A172 (cell line): ENCODE measurements at regions not wholly inside any gene's neighbourhood (a gene's known extent, or its start where the extent isn't known, plus 50 kb on each side); places are given as distances from the start of the nearest gene placed in this dataset.
"Not testable (repeated sequence)": the region's sequence is repeated elsewhere in the genome, so short reads cannot be mapped to it uniquely, and the experiment has no call there.

Experiments used
- DNase-seq: peaks from one replicate; pipeline ENCODE4 v3.0.0-alpha.2; 2015; ENCODE audit warnings: low spot score

DNA sequence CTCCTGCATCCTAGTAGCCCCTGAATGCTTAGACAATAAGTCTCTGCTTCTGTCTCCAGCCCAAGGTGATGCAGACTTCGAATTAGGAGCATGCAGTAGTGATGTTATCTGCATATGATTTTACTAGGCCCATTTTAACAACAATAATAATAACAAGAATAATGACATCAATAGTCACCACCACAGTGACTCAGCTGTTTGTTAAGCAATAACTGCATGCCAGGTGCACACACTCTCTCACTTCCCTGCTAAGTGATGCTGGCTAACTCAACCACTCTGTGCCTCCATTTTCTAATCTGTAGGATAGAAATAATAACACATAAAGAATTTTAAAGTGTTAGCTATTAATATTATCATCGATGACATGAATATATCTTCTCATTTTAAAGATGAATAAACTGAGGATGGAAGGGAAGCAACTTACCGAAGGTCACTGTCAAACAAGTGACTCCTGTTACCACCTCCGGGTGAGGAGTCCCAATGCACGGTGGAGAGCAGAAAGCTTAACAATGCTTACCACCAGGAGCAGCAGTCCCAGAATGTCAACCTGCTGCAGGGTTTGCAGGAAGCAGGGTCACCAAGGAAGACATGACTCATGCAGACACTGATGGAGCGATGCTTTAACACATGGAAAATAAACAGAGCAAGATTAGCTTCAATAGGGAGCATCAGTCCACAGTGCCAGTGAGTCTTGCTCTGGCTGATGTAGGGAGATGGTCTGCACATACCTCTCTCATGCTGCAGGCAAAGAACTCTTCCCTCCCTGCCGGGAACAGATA lies 290.2 kb downstream of the SPATA17 start:
- peak; percentile 77 for DNase-seq

DNA sequence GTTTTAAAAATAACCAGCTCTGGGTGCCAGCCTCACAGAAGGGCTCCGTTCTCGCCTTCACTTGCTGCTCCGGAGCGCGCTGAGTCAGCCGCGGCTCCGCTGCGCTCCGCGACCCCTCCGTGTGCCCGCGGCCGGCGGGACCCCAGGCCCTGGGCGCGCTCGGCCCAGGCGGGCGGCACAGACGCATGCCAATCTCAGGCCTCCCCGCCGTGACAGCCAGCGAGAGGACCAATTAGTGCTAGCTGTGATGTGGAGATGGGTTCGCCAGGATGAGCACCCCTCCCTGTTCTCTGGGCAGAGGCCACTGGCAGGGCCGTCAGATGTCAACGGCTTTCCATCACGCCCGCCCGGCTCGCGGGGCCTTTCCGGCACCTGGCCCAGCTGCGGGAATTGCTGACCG lies 293.8 kb downstream of the SPATA17 start:
- no peak for DNase-seq

DNA sequence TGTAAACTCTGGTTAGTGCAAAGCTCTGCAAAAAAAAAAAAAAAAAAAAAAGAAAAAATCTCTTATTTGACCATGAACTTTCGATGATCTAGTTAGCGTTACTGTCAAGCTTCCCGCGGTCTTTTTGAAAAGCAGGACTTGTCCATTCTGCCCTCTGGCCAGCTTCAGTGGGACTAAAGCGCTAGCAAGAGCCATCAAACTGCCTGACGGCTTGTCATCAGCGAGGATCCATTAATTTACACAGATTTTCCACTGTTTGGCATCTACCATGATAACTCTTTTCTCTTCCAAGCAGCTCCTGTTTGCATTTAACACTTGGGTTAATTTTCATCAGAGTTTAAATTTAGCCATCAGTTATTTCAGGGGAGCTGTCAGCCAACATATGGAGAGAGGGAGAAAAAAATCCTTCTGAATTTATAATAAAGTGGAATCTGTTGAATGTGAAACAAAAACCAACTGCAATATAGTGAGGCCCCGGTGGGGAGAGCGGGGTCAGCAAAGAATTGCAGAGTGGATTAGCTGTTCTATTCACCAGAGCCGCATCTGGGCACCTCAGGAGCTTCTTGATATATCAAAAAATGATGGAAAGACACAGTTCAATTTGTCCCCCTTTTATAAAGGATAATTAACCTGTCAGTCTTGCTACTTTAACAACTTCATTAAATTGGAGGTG lies 298.2 kb downstream of the SPATA17 start:
- no peak for DNase-seq

DNA sequence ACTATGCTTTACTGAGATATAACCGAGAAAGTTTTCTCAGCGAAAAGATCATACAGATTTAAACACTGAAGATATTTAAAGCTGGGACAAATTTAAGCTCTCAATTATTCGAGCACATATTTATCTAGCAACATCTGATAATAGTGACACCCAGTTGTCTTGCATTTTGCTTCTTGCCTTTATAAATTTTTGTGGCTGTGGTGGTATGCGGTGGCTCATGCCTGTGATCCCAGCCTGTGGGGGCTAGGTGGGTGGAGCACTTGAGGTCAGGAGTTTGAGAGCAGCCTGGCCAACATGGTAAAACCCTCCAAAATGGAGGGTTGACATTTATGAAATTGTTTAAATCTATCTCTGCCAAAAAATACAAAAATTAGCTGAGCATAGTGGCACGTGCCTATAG lies 312.2 kb downstream of the SPATA17 start:
- DNase-seq: no peak

DNA sequence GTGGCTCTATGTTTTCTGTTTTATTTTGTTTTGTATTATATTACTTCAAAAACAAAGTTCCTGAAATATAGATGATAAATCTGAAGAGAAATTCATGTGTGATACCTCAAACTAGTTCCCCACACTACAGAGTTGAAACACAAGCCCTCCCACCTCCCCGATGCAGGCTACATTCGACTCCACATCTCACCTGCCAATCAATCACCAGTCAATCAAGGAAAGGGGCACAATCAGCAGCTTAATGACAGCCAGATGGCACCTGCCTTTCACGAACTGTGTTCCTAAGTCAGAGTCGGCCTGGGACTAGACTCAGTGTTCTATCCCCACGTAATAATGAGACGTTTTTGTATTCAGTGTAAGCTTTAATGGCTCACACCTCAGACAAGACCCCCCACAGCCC lies 313.4 kb downstream of the SPATA17 start:
- DNase-seq: no peak

DNA sequence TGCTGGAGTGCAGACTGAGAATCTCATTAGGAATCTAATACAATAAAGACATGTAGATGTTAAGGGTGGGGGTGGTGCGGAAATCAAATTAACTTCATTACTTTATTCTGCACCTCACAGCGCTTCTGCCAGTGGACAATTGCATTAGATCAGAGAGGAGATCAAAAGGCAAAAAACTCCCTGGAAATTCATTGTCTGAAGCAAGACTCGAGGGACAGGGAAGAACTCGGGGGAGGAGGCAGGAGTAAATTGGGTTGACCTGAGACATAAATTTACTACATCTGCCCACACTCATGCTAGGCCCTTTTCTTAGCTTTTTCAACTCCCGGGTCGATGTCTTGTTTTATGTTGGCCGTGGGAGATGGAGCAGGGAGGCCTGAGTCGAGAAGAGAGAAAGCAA lies 315.4 kb downstream of the SPATA17 start:
- no peak for DNase-seq

DNA sequence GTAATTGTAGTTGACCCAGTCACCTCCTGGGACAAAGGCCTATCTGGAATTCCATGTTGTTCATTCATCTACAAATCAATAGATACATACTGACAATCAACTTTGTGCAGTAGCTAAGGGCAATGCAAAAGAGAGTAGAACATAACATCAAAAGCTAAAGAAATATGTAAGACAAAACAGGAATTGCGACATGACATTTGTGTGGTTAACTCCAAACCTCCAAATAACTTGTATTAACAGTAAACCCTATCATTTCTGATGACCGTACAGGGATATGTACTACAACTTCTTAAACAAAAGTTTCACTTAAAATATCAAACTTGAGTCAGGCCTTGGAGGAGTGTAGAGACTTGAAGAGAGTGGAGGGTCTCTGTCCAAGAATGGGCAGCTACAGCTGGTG lies 317.6 kb downstream of the SPATA17 start:
- DNase-seq: no peak

DNA sequence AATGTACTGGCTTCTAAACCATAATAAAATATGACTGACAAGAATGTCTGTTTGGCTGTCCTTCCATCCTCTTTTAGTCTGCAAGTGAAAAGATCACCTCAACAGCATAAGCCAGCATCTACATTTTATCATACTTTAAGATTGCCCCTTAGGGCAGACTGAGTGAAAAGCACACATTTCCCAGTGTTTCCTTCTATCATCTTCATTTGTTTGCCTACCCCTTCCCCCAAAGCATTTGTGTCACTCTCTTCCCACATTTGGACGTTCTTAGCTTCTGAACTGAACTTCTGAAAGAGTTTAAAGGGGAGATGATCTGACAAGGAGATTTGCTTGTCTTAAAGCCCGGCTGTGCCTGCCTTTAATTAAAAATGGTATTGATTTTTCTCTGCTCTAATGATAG lies 322.2 kb downstream of the SPATA17 start:
- no peak for DNase-seq

DNA sequence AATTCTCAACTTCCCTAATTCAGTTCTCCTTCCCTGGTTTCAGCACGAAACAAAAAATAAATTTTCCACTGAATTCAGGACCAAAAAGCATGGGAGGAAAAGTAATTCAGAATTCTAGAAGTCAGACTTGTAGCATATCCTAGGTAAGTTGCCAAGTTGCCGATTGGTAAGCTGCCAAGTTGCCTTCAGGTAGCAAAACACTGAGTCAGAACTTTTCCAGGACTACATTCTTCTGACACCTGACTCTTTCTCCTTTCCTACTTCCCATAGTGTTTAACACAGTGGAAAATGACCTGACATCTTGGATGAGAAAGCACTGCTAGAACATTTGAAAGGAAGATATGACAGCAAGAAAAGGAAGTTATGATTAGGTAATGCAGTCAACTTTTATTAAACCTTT lies 322.8 kb downstream of the SPATA17 start:
- DNase-seq: no peak

DNA sequence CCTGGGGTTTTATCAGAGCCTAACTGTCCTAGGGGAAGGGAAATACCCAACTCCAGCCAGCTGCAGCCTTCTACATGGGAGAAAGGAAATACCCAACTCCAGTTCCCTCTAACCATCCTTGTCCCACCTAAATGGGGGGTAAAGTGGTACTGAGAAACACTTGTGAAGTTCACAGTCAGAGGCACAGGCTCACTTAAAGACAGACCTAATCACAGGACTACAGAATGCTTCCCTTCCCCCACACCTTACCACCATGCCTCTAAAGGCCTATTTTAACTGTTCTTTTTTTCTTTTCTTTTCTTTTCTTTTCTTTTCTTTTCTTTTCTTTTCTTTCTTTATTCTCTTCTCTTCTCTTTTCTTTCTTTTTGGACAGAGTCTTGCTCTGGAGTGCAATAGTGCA lies 324.6 kb downstream of the SPATA17 start:
- no peak for DNase-seq

DNA sequence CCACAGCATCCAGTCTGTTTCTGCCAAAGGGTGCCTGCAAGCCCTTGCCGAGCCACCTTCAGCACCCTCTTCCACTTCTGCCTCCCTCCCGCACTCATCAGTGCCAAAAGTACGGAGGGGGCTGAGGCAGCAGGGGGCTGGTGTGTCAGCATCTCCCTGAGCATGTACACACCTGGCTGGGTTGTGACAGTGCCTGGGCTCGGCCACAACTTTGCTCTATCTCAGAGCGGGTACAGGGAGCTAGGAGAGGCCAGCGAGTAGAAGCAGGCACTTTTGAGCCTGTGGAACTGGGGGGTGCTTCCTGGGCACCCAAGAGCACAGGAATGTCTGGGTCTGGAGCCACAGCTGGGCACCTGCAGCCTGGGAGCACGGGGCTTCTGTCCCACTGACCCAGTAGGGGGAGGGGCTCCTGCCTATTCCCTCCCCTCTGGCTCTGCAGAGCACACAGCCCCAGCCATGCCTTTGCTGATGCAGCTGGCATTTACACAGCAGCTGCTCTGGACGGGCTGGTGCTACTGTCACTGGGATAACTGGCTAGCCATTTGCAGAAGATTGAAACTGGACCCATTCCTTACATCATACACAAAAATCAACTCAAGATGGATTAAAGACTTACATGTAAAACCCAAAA lies 319.8 kb upstream of the RRP15 start:
- DNase-seq: no peak

DNA sequence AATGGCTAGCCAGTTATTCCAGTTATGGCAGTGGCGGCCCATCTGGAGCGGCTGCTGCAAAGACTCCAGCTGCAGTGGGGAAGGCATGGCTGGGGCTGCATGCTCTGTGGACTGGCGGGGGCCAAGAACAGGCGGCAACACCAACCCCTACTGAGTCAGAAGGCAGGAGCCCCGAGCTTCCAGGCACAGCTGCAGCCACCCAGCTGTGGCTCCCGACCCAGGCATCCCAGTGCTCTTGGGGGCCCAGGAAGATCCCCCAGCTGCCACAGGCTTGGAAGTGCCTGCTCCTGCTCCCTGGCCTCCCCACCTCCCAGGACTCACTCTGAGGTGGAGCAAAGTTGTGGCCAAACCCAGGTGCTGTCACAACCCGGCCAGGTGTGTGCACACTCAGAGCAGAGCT lies 317.0 kb upstream of the RRP15 start:
- DNase-seq: no peak

DNA sequence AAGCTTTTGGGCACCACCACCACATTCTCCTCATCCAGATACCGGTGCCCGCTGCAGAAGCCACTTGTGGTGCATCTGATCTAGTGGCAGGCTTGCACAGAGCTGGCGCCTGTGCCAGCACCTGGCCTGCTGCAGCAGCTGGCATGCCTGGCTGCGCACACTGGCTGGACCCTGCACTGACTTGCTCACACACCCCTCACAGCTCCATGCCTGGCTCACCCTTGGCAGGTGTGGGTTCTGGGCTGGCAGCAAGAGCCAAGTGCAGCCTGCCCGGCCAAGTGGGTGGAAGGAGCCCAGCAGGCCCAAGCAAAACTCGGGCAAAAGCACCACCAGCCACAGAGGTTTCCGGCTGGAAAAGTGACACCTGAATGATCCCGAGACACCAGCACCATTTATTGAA lies 315.7 kb upstream of the RRP15 start:
- no peak for DNase-seq

DNA sequence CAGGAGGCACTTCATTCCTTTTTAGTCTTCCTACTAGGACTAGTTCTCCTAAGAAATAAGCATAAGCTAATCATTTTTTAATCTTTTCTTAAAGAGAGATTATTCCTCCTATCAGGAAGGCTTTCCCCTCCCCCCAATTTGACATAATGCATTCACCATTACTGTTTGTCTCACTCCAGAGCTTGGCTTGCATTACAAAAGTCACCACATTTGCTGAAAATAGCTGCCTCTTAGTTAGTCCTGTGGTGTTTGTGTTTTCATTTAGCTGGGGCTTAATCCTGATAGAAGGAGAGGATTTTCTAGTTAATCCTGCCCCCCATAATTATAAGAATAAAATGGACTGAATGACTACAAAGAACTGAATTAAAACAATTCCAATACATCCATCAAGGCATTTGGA lies 307.1 kb upstream of the RRP15 start:
- DNase-seq: no peak

DNA sequence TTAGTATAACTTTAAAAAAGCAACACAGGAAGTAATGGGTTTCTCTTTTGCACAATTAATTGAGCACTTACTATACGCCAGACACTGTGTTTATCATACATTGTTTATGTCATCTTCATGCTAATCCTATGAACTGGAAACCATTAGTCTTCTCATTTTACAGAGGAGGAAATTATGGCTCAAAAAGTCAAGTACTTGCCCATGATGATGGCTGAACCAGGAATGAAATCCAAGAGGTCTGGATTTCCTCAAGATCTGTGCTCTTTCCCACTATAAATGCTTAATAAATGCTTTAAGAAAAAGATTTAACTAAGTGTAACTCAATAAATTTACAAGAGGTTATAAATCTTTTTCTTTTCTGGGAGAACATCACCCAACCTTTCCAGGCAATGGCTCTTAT lies 303.7 kb upstream of the RRP15 start:
- DNase-seq: no peak

DNA sequence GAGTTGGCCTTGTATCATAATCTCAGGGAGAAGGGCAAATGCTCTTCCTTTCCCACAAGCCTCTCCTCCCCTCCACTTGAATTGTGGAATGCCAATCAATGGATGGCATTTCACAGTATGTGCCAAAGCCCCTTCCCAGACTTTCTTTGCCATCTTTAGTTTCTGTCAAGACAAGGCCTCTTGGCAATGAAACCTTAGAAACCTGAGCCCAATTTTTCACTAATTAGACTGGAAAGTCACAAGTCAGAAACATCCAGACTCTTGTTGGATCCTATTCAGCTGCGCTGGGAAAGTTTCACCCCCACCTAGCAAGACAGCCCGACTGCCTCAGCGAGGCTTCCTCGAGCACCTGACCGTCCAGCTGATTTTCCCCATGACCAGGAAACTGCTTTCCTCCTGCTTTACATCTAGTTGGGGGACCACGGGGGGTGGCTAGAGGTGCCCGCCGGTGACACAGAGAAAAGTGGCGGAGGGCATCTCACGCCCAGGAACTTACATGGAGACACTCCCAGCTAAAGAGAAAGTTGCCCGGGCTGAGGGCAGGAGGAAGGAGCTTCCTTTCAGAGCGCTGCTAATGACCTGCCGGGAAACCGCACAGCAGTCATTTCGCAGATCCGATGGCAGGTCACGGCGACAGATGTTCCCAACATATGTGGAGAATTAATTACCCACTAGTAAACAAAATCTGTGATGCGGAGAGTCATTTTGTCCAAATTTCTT lies 302.6 kb upstream of the RRP15 start:
- DNase-seq: no peak

DNA sequence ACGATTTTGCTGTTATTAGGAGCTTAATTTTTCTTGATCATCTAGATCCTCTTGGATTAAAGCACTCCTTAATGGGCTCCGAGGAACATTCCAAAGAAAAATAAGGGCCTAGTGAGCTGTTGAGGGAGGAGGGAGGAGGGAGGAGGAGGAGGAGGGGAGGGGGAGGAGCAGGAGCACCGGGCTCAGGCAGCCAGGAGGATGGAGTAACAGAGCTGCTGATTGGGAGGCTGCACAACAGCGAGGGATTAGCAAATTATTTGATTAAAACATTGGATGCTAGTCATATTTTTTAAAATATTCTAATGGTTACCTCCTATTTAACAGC lies 302.1 kb upstream of the RRP15 start:
- DNase-seq: peak; percentile 6

DNA sequence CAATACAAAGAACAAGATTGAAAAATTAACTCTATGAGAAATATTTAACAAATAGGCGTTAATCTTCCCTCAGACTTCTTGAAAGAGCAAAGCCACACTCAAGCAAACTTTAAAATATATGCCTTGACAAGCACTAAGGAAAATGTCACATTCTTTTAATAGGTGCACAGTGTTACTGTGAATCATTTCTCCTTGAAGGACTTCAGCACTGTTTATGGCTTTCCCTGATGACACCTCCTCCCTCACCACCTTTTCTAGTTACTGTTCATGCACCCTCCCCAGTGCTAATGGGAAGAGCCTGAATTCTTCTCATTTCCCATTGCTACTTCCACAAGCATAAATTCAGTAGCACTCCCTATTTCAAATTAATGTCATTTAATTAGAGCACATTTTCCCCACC lies 299.5 kb upstream of the RRP15 start:
- DNase-seq: no peak

DNA sequence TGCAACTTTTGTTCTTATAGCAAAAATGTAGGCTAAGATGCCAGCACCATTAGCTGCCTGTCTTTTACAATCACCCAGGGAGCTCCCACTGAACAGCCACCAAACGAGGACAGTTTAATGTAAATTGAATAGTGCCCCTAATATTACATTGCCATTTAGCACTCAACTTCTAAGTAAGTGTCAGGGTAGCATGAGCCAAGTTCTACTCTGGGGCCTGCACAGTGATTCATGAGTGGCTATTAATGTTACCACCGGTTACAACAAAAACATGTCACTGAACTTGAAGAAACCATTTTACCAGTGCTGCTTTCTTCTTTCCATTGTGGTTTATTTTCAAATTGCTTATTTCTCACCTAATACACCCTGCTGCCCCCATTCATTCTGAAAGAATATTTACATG lies 295.6 kb upstream of the RRP15 start:
- no peak for DNase-seq

DNA sequence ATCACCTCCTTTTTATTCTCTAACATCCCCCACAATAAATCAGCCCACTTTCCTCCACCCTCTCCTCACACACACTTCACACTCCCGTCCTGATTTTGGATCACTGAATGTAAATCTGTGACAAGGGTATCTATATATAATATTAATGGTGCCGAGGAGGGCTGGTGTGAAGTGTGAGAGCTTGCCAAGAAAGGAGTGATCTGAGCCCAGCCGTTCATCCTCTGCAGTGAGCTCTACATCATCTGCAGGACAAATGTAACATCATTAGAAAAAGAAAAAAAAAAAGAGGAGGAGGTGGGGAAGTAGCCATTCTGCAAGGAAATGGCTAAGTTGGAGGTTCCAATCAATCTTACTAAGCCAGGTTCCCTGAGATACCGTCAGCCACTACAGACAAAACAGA lies 291.7 kb upstream of the RRP15 start:
- DNase-seq: no peak

DNA sequence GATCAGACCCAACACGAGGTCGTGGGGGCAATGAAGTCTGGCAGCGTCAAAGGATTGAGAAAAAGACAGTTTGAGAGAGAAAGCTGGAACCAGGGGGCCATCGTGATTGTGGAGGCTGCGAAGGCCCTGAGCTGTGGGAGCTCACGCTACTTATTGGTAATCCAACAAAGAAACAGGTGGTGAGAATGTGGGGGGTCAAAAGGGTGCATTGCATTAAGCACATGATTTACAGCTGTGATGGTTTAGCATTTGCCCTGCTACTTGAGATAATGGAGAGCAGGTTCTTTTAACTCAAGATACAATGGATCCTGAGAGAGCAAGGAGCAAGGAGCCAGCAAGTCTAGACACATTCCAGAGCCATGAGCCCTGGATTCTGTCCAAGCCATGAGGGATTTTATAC lies 276.8 kb upstream of the RRP15 start:
- not testable (repeated sequence) for DNase-seq

DNA sequence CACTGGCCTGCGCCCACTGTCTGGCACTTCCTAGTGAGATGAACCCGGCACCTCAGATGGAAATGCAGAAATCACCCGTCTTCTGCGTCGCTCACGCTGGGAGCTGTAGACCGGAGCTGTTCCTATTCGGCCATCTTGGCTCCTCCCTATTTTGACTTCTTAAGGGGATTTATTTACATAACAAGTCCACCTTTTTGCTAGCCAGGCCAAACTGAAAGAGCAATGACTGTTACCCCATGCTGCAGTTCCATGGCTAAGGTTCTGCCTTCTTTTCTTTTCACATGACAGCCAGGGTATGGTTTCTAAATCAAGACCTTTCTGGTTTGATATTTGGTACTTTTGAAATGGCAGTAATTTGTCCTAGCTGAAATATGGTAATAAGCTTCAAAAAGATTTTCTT lies 270.0 kb upstream of the RRP15 start:
- not testable (repeated sequence) for DNase-seq

DNA sequence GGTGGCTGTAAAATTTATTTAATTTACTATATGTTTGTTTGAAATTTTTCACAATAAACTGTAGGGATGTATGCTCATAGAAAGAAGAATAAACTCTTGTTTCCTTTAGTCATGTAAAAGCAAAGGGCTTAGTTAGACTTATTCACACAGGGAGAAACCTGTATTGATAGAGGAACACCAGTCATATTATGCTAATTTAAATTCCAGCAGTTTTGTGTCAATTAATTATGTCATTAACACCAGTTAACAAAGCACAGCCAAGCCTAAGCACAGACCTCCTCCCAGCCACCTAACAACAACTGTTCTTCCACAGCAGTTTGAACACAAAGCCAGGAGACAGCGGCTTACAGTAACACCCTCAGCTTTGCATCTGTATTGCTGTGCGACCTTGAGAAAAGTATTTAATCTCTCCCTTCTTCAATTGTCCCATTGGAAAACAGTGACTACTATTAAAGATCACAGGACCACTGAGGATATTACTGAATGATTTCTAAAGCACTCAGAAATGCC lies 260.8 kb upstream of the RRP15 start:
- no peak for DNase-seq
